ENCODE measurements at regions not wholly inside any gene's neighbourhood (a gene's known extent, or its start where the extent isn't known, plus 50 kb on each side); places are given as distances from the start of the nearest gene placed in this dataset.

DNA sequence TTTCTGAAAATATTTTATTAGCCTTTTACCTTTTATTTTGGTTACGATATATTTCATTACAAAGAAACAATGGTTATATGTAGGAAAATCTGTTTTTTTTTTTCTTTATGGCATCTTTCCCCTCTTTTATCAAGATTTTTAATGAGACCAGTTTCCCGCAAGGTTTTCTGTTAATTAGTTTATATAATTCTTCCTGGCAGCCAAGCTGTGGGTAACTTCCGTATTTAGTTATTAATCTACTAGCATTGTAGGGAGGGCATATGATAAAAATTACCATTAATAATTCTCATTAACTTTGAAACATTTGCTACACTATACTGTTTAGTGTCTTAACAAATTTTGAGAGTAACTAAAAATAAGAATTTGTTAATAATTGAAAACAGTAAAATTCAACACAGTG, 181.1 kb upstream of the GPRIN3 start:
- DNase-seq: no peak
- H3K4me3 ChIP-seq (ENCODE audit: low read length): no peak overlapping the region
- H2AFZ ChIP-seq (ENCODE audit: low read length): no peak overlapping the region
- no peaks in the 10 kb centered on the region for H3F3A ChIP-seq (ENCODE audit: insufficient read depth, low read length)
- H3K4me2 ChIP-seq (ENCODE audit: low read depth, low read length): no peak overlapping the region
- no peaks in the 10 kb centered on the region for H4K20me1 ChIP-seq (ENCODE audit: insufficient read depth, low read length)
- no peaks in the 10 kb centered on the region for H3K36me3 ChIP-seq (replicated peaks; ENCODE audit: insufficient read depth, low read length)
- H3K27ac ChIP-seq (ENCODE audit: low read length): no peak overlapping the region
- H3K27me3 ChIP-seq (replicated peaks; ENCODE audit: insufficient read depth, low read length): no peaks in the 10 kb centered on the region
- no peaks in the 10 kb centered on the region for H3K79me2 ChIP-seq (ENCODE audit: low read length)
- H3K4me1 ChIP-seq (ENCODE audit: low read length): no peaks in the 10 kb centered on the region
- no peak overlapping the region for H3K9ac ChIP-seq (ENCODE audit: low read length)
- TF ChIP-seq, protein P1, sequence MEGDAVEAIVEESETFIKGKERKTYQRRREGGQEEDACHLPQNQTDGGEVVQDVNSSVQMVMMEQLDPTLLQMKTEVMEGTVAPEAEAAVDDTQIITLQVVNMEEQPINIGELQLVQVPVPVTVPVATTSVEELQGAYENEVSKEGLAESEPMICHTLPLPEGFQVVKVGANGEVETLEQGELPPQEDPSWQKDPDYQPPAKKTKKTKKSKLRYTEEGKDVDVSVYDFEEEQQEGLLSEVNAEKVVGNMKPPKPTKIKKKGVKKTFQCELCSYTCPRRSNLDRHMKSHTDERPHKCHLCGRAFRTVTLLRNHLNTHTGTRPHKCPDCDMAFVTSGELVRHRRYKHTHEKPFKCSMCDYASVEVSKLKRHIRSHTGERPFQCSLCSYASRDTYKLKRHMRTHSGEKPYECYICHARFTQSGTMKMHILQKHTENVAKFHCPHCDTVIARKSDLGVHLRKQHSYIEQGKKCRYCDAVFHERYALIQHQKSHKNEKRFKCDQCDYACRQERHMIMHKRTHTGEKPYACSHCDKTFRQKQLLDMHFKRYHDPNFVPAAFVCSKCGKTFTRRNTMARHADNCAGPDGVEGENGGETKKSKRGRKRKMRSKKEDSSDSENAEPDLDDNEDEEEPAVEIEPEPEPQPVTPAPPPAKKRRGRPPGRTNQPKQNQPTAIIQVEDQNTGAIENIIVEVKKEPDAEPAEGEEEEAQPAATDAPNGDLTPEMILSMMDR (IDR thresholded peaks at IDR 0.05; ENCODE audit: low read length): no peak
- H3K9me2 ChIP-seq (replicated peaks; ENCODE audit: insufficient read depth, low read length): no peaks in the 10 kb centered on the region
- no peaks in the 10 kb centered on the region for H3K9me3 ChIP-seq (replicated peaks; ENCODE audit: insufficient read depth, low read length)

DNA sequence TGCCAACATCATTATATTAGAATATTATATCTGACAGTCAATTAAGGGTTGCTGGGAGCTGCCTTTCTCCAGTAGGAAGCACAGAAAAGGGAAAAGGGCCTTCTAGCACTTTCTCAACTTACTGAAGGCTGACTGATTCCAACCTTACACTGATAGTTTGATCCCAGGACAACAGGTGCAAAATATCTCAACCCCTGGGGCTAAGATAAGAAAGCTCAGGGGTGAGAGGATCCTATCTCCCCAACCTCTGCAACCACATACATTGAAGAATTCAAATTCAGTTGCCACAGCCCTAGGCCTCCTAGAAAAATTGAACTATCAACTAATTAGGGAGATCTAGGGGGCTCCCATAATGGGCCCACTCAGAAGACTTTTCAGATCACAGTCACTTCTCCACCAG, 179.1 kb upstream of the GPRIN3 start:
- TF ChIP-seq EZH2phosphoT487 (IDR thresholded peaks at IDR 0.05; ENCODE audit: low read length): no peak
- H3K9me3 ChIP-seq (replicated peaks; ENCODE audit: insufficient read depth, low read length): no peaks in the 10 kb centered on the region
- H3K36me3 ChIP-seq (replicated peaks; ENCODE audit: insufficient read depth, low read length): no peaks in the 10 kb centered on the region
- no peaks in the 10 kb centered on the region for H4K20me1 ChIP-seq (ENCODE audit: insufficient read depth, low read length)
- no peak overlapping the region for H2AFZ ChIP-seq (ENCODE audit: low read length)
- H3K27ac ChIP-seq (ENCODE audit: low read length): no peak overlapping the region
- H3F3A ChIP-seq (ENCODE audit: insufficient read depth, low read length): no peaks in the 10 kb centered on the region
- H3K9me2 ChIP-seq (replicated peaks; ENCODE audit: insufficient read depth, low read length): no peaks in the 10 kb centered on the region
- H3K4me1 ChIP-seq (ENCODE audit: low read length): no peaks in the 10 kb centered on the region
- H3K4me3 ChIP-seq (ENCODE audit: low read length): no peak overlapping the region
- DNase-seq: no peak
- no peak overlapping the region for H3K9ac ChIP-seq (ENCODE audit: low read length)
- no peaks in the 10 kb centered on the region for H3K27me3 ChIP-seq (replicated peaks; ENCODE audit: insufficient read depth, low read length)
- H3K79me2 ChIP-seq (ENCODE audit: low read length): no peaks in the 10 kb centered on the region
- H3K4me2 ChIP-seq (ENCODE audit: low read depth, low read length): no peak overlapping the region

DNA sequence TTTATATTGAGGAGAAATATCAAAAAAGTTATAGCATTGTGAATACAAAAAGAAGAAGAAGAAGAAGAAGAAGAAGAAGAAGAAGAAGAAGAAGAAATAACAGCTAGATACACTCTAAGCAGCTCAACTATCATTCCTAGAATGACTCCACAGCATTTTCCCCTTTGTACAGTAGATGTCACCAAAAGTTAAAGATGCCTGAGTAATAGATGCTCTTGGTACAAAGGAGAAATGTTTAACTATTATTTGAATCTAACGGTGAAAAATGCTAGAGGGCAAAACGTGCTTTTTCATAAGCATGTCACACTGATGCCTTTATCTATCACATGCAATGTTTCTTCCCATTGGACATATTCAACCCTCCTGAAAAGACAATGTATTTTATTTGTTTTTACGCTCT, 178.4 kb upstream of the GPRIN3 start:
- H3F3A ChIP-seq (ENCODE audit: insufficient read depth, low read length): no peaks in the 10 kb centered on the region
- H3K79me2 ChIP-seq (ENCODE audit: low read length): no peaks in the 10 kb centered on the region
- no peak overlapping the region for H2AFZ ChIP-seq (ENCODE audit: low read length)
- DNase-seq: peak; percentile 16
- no peaks in the 10 kb centered on the region for H3K9me2 ChIP-seq (replicated peaks; ENCODE audit: insufficient read depth, low read length)
- H3K4me2 ChIP-seq (ENCODE audit: low read depth, low read length): no peak overlapping the region
- no peak overlapping the region for H3K27ac ChIP-seq (ENCODE audit: low read length)
- no peaks in the 10 kb centered on the region for H3K9me3 ChIP-seq (replicated peaks; ENCODE audit: insufficient read depth, low read length)
- H3K36me3 ChIP-seq (replicated peaks; ENCODE audit: insufficient read depth, low read length): no peaks in the 10 kb centered on the region
- no peaks in the 10 kb centered on the region for H3K27me3 ChIP-seq (replicated peaks; ENCODE audit: insufficient read depth, low read length)
- no peak overlapping the region for H3K9ac ChIP-seq (ENCODE audit: low read length)
- no peaks in the 10 kb centered on the region for H4K20me1 ChIP-seq (ENCODE audit: insufficient read depth, low read length)
- TF ChIP-seq EZH2phosphoT487 (IDR thresholded peaks at IDR 0.05; ENCODE audit: low read length) (no peak), EZH2 (optimal IDR thresholded peaks at IDR 0.05; ENCODE audit: low read depth, low read length) (no peak)
- TF ChIP-seq, protein P1 (IDR thresholded peaks at IDR 0.05; ENCODE audit: low read length): peak; percentile 39
- no peak overlapping the region for H3K4me3 ChIP-seq (ENCODE audit: low read length)
- no peaks in the 10 kb centered on the region for H3K4me1 ChIP-seq (ENCODE audit: low read length)

DNA sequence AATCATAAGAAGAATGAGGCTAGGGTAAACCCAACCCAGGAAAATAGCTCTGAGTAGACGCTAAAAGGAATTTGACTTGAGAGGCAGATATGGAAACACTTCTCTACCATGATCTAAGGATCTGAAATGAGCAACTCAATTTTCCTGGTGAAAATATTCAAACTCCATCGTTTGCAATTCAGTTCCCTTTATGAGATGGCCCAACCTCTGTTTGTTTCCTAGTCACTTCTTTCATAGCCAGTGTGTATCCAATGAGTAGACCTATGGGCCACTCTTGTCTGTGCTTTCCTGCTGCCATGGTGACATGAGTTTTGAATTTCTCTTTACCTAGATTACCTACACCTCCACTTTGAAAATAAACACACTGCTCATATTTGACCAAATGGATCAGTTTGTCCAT, 176.2 kb upstream of the GPRIN3 start:
- Histone ChIP-seq H3K9ac (ENCODE audit: low read length) (no peak overlapping the region), H3K9me2 (replicated peaks; ENCODE audit: insufficient read depth, low read length) (no peaks in the 10 kb centered on the region), H3K4me2 (ENCODE audit: low read depth, low read length) (no peak overlapping the region), H3K9me3 (replicated peaks; ENCODE audit: insufficient read depth, low read length) (no peaks in the 10 kb centered on the region), H3K79me2 (ENCODE audit: low read length) (no peaks in the 10 kb centered on the region), H3K4me3 (ENCODE audit: low read length) (no peak overlapping the region), H3K27me3 (replicated peaks; ENCODE audit: insufficient read depth, low read length) (no peaks in the 10 kb centered on the region), H3K36me3 (replicated peaks; ENCODE audit: insufficient read depth, low read length) (no peaks in the 10 kb centered on the region), H3K4me1 (ENCODE audit: low read length) (no peaks in the 10 kb centered on the region), H3K27ac (ENCODE audit: low read length) (no peak overlapping the region), H4K20me1 (ENCODE audit: insufficient read depth, low read length) (no peaks in the 10 kb centered on the region), H2AFZ (ENCODE audit: low read length) (no peak overlapping the region), H3F3A (ENCODE audit: insufficient read depth, low read length) (no peaks in the 10 kb centered on the region)
- DNase-seq: no peak
- TF ChIP-seq EZH2phosphoT487 (IDR thresholded peaks at IDR 0.05; ENCODE audit: low read length): no peak
- TF ChIP-seq, protein P1 (IDR thresholded peaks at IDR 0.05; ENCODE audit: low read length): no peak
- TF ChIP-seq EZH2 (optimal IDR thresholded peaks at IDR 0.05; ENCODE audit: low read depth, low read length): no peak

Measured in MM.1S (cell line).